ENCODE measurements at regions not wholly inside any gene's neighbourhood (a gene's known extent, or its start where the extent isn't known, plus 50 kb on each side); places are given as distances from the start of the nearest gene placed in this dataset.

- no peak overlapping the region for H4K91ac ChIP-seq (ENCODE audit: low read length)
- H3K36me3 ChIP-seq (ENCODE audit: control insufficient read depth in 1 of 2, insufficient read depth in 2 of 2, low read depth in 1 of 2, low read length in 2 of 2), result no peaks in the 10 kb centered on the region
- H3K14ac ChIP-seq (ENCODE audit: low read length in 2 of 2), result no peak overlapping the region
- no peak overlapping the region for H2BK12ac ChIP-seq (ENCODE audit: low read length in 2 of 2)
- H3K27me3 ChIP-seq (ENCODE audit: control insufficient read depth in 1 of 2, insufficient read depth in 1 of 2, low read length in 2 of 2), result peaks cover 0 to 59% of the 10 kb centered on the region in 2 experiments
- no peak overlapping the region for H3K4me2 ChIP-seq (ENCODE audit: low read length, poor library complexity, severe bottlenecking)
- no peak overlapping the region for H2AK5ac ChIP-seq (ENCODE audit: low read length, severe bottlenecking)
- H2AFZ ChIP-seq (ENCODE audit: low read depth, low read length), result no peak overlapping the region
- H3K79me1 ChIP-seq (replicated peaks; ENCODE audit: low read length, poor library complexity, severe bottlenecking), result no peaks in the 10 kb centered on the region
- H3K4me3 ChIP-seq (ENCODE audit: insufficient read depth in 1 of 2, low read depth in 1 of 2, low read length in 2 of 2), result no peak overlapping the region
- no peak overlapping the region for H2BK120ac ChIP-seq (ENCODE audit: low read depth, low read length)
- peaks cover 10% of the 10 kb centered on the region for H3K9me3 ChIP-seq (ENCODE audit: control insufficient read depth, low read length)
- H4K8ac ChIP-seq (ENCODE audit: low read length), result no peak overlapping the region
- no peak overlapping the region for H2BK15ac ChIP-seq (ENCODE audit: low read depth, poor library complexity, severe bottlenecking)
- no peak overlapping the region for H3K4ac ChIP-seq (ENCODE audit: low read depth in 1 of 2, low read length in 2 of 2)
- DNase-seq, result no peak
- H2BK5ac ChIP-seq (ENCODE audit: low read depth, low read length, poor library complexity, severe bottlenecking), result no peak overlapping the region
- no peak overlapping the region for H3K9ac ChIP-seq (ENCODE audit: low read length)
- no peak overlapping the region for H3K18ac ChIP-seq (ENCODE audit: low read depth in 1 of 2, low read length in 2 of 2)
- H3K23ac ChIP-seq (ENCODE audit: low read length in 2 of 2), result no peak overlapping the region
- no peaks in the 10 kb centered on the region for H3K4me1 ChIP-seq (ENCODE audit: control insufficient read depth, insufficient read depth, low read depth, low read length)
- no peak overlapping the region for H3K27ac ChIP-seq (ENCODE audit: low read length, poor library complexity, severe bottlenecking)
- 71% methylated on average over 1 of the region's 1 CpG for WGBS
These were observed 74.3 kb upstream of the PRMT8 start for GRCh38 chr12:3416670-3417069.

DNA sequence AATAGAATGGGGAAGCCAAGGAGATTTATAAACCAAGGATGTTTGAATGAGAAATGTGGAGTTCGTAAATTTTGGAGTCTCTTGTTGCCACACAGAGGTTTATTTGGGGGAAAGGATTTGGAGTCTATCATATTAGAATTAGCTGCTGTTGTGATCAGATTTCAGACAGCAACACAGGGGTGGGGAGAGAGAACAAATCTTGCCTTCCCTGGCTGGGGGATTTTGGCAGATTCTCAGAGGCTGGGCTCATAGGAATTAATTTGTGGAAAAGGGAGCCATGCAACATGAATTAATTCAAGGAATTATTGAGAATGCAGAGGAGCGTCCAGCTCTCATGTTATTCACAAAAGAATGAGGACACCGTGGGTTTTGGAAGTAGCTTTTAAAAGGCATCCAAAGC lies 73.9 kb upstream of the PRMT8 start:
- Histone ChIP-seq H3K79me1 (replicated peaks; ENCODE audit: low read length, poor library complexity, severe bottlenecking) (no peaks in the 10 kb centered on the region), H2BK15ac (ENCODE audit: low read depth, poor library complexity, severe bottlenecking) (no peak overlapping the region), H3K4me1 (ENCODE audit: control insufficient read depth, insufficient read depth, low read depth, low read length) (no peaks in the 10 kb centered on the region), H3K27ac (ENCODE audit: low read length, poor library complexity, severe bottlenecking) (no peak overlapping the region), H2AFZ (ENCODE audit: low read depth, low read length) (no peak overlapping the region), H3K14ac (ENCODE audit: low read length in 2 of 2) (no peak overlapping the region), H2BK120ac (ENCODE audit: low read depth, low read length) (no peak overlapping the region), H3K4ac (ENCODE audit: low read depth in 1 of 2, low read length in 2 of 2) (no peak overlapping the region), H3K9ac (ENCODE audit: low read length) (no peak overlapping the region), H3K18ac (ENCODE audit: low read depth in 1 of 2, low read length in 2 of 2) (no peak overlapping the region), H3K36me3 (ENCODE audit: control insufficient read depth in 1 of 2, insufficient read depth in 2 of 2, low read depth in 1 of 2, low read length in 2 of 2) (no peaks in the 10 kb centered on the region), H4K91ac (ENCODE audit: low read length) (no peak overlapping the region), H4K8ac (ENCODE audit: low read length) (no peak overlapping the region), H2BK12ac (ENCODE audit: low read length in 2 of 2) (no peak overlapping the region), H3K4me3 (ENCODE audit: insufficient read depth in 1 of 2, low read depth in 1 of 2, low read length in 2 of 2) (no peak overlapping the region), H3K27me3 (ENCODE audit: control insufficient read depth in 1 of 2, insufficient read depth in 1 of 2, low read length in 2 of 2) (peaks cover 0 to 60% of the 10 kb centered on the region in 2 experiments), H2BK5ac (ENCODE audit: low read depth, low read length, poor library complexity, severe bottlenecking) (no peak overlapping the region), H3K9me3 (ENCODE audit: control insufficient read depth, low read length) (peaks cover 10% of the 10 kb centered on the region), H3K23ac (ENCODE audit: low read length in 2 of 2) (no peak overlapping the region), H3K4me2 (ENCODE audit: low read length, poor library complexity, severe bottlenecking) (no peak overlapping the region), H2AK5ac (ENCODE audit: low read length, severe bottlenecking) (no peak overlapping the region)
- DNase-seq, result no peak
- WGBS, result 64% methylated on average over 3 of the region's 3 CpGs

DNA sequence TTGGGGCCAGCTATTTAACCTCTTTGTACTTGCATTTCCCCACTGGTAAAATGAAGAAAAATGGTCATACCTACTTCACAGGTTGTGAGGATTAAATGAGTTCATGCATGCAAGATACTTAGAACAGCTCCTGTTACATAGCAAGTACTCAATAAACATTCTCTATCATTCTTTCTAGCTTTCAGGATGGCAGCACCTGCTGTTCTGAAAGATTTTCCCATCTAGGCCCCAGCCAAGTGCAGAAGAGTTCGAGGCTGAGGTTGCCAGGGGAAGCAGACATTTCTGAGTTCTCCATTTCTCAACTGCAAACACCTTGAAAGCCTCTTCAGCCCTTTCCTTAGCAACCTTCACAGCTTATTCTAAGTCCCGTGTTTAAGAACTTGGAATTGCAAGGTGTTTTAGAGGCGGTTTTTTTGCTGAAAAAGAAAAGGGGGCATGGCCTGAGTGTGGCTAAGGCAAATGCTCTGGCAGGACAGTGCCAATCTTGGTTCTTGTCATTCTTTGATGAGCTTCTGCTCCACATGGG lies 73.0 kb upstream of the PRMT8 start:
- no peak for DNase-seq

GRCh38 chr12:3418609-3419390 lies 72.2 kb upstream of the PRMT8 start:
- Histone ChIP-seq H2BK120ac (ENCODE audit: low read depth, low read length) (no peak overlapping the region), H3K4ac (ENCODE audit: low read depth in 1 of 2, low read length in 2 of 2) (no peak overlapping the region), H4K8ac (ENCODE audit: low read length) (no peak overlapping the region), H3K18ac (ENCODE audit: low read depth in 1 of 2, low read length in 2 of 2) (no peak overlapping the region), H3K14ac (ENCODE audit: low read length in 2 of 2) (no peak overlapping the region), H3K27me3 (ENCODE audit: control insufficient read depth in 1 of 2, insufficient read depth in 1 of 2, low read length in 2 of 2) (peaks cover 0 to 60% of the 10 kb centered on the region in 2 experiments), H3K4me3 (ENCODE audit: insufficient read depth in 1 of 2, low read depth in 1 of 2, low read length in 2 of 2) (no peak overlapping the region), H3K4me2 (ENCODE audit: low read length, poor library complexity, severe bottlenecking) (no peak overlapping the region), H2AFZ (ENCODE audit: low read depth, low read length) (no peak overlapping the region), H3K4me1 (ENCODE audit: control insufficient read depth, insufficient read depth, low read depth, low read length) (no peaks in the 10 kb centered on the region), H3K9ac (ENCODE audit: low read length) (no peak overlapping the region), H3K27ac (ENCODE audit: low read length, poor library complexity, severe bottlenecking) (no peak overlapping the region), H2BK5ac (ENCODE audit: low read depth, low read length, poor library complexity, severe bottlenecking) (no peak overlapping the region), H3K23ac (ENCODE audit: low read length in 2 of 2) (no peak overlapping the region), H2AK5ac (ENCODE audit: low read length, severe bottlenecking) (no peak overlapping the region), H3K36me3 (ENCODE audit: control insufficient read depth in 1 of 2, insufficient read depth in 2 of 2, low read depth in 1 of 2, low read length in 2 of 2) (no peaks in the 10 kb centered on the region), H2BK15ac (ENCODE audit: low read depth, poor library complexity, severe bottlenecking) (no peak overlapping the region), H3K79me1 (replicated peaks; ENCODE audit: low read length, poor library complexity, severe bottlenecking) (no peaks in the 10 kb centered on the region), H4K91ac (ENCODE audit: low read length) (no peak overlapping the region), H3K9me3 (ENCODE audit: control insufficient read depth, low read length) (peaks cover 10% of the 10 kb centered on the region), H2BK12ac (ENCODE audit: low read length in 2 of 2) (no peak overlapping the region)
- 73% methylated on average over 11 of the region's 12 CpGs for WGBS
- no peak for DNase-seq

More for the DNA sequence above, 73.0 kb upstream of the PRMT8 start:
- Histone ChIP-seq H3K27ac (ENCODE audit: low read length, poor library complexity, severe bottlenecking) (no peak overlapping the region), H2BK5ac (ENCODE audit: low read depth, low read length, poor library complexity, severe bottlenecking) (no peak overlapping the region), H3K36me3 (ENCODE audit: control insufficient read depth in 1 of 2, insufficient read depth in 2 of 2, low read depth in 1 of 2, low read length in 2 of 2) (no peaks in the 10 kb centered on the region), H3K4me3 (ENCODE audit: insufficient read depth in 1 of 2, low read depth in 1 of 2, low read length in 2 of 2) (no peak overlapping the region), H2BK120ac (ENCODE audit: low read depth, low read length) (no peak overlapping the region), H4K8ac (ENCODE audit: low read length) (no peak overlapping the region), H2AK5ac (ENCODE audit: low read length, severe bottlenecking) (no peak overlapping the region), H3K27me3 (ENCODE audit: control insufficient read depth in 1 of 2, insufficient read depth in 1 of 2, low read length in 2 of 2) (peaks cover 0 to 60% of the 10 kb centered on the region in 2 experiments), H3K18ac (ENCODE audit: low read depth in 1 of 2, low read length in 2 of 2) (no peak overlapping the region), H3K4me2 (ENCODE audit: low read length, poor library complexity, severe bottlenecking) (no peak overlapping the region), H2AFZ (ENCODE audit: low read depth, low read length) (no peak overlapping the region), H3K4me1 (ENCODE audit: control insufficient read depth, insufficient read depth, low read depth, low read length) (no peaks in the 10 kb centered on the region), H4K91ac (ENCODE audit: low read length) (no peak overlapping the region), H3K79me1 (replicated peaks; ENCODE audit: low read length, poor library complexity, severe bottlenecking) (no peaks in the 10 kb centered on the region), H2BK15ac (ENCODE audit: low read depth, poor library complexity, severe bottlenecking) (no peak overlapping the region), H3K23ac (ENCODE audit: low read length in 2 of 2) (no peak overlapping the region), H3K9me3 (ENCODE audit: control insufficient read depth, low read length) (peaks cover 10% of the 10 kb centered on the region), H3K14ac (ENCODE audit: low read length in 2 of 2) (no peak overlapping the region), H3K9ac (ENCODE audit: low read length) (no peak overlapping the region), H3K4ac (ENCODE audit: low read depth in 1 of 2, low read length in 2 of 2) (no peak overlapping the region), H2BK12ac (ENCODE audit: low read length in 2 of 2) (no peak overlapping the region)
- 43% methylated on average over 3 of the region's 3 CpGs for WGBS
